H9 (cell line): ENCODE measurements at regions not wholly inside any gene's neighbourhood (a gene's known extent, or its start where the extent isn't known, plus 50 kb on each side); places are given as distances from the start of the nearest gene placed in this dataset.

Experiments used
- DNase-seq: peaks from one replicate; pipeline ENCODE4 v3.0.0-alpha.2; 2017
- H2AFZ ChIP-seq: one replicate; pipeline ENCODE4 v1.6.1; 2013; ENCODE audit warnings: mild to moderate bottlenecking, low read length, control low read depth, moderate library complexity
- H2AK5ac ChIP-seq: 2 replicates; pipeline ENCODE4 v1.6.1; 2013; ENCODE audit warnings: low read length, control low read depth, mixed read lengths; ENCODE audit not compliant: insufficient read length
- H2BK120ac ChIP-seq: one replicate; pipeline ENCODE4 v1.6.1; 2013; ENCODE audit warnings: low read depth, mild to moderate bottlenecking, low read length, control low read depth, inconsistent platforms; ENCODE audit not compliant: poor library complexity, severe bottlenecking
- H2BK12ac ChIP-seq: 2 replicates; pipeline ENCODE4 v1.6.1; 2013; ENCODE audit warnings: low read length, control low read depth, mixed read lengths, low read depth; ENCODE audit not compliant: insufficient read length
- H2BK15ac ChIP-seq: 2 replicates; pipeline ENCODE4 v1.6.1; 2013; ENCODE audit warnings: low read depth, low read length, control low read depth
- H2BK20ac ChIP-seq: one replicate; pipeline ENCODE4 v1.6.1; 2013; ENCODE audit warnings: low read depth, mild to moderate bottlenecking, low read length, control low read depth, inconsistent platforms; ENCODE audit not compliant: poor library complexity, severe bottlenecking
- H2BK5ac ChIP-seq: 2 replicates; pipeline ENCODE4 v1.6.1; 2013; ENCODE audit warnings: low read length, control low read depth, mixed read lengths; ENCODE audit not compliant: insufficient read length
- H3K14ac ChIP-seq: 2 replicates; pipeline ENCODE4 v1.6.1; 2013; ENCODE audit warnings: low read length, control low read depth; ENCODE audit not compliant: insufficient read depth
- H3K18ac ChIP-seq: 2 replicates; pipeline ENCODE4 v1.6.1; 2013; ENCODE audit warnings: low read depth, mild to moderate bottlenecking, mixed read lengths, low read length, control low read depth; ENCODE audit not compliant: insufficient read length
- H3K23ac ChIP-seq: 2 replicates; pipeline ENCODE4 v1.6.1; 2013; ENCODE audit warnings: low read length, control low read depth, mixed read lengths, low read depth; ENCODE audit not compliant: insufficient read length
- H3K23me2 ChIP-seq: 2 replicates; pipeline ENCODE4 v1.6.1; 2013; ENCODE audit warnings: low read depth, mild to moderate bottlenecking, mixed read lengths, low read length, control low read depth; ENCODE audit not compliant: insufficient read length, poor library complexity, severe bottlenecking
- H3K27ac ChIP-seq: 2 replicates; pipeline ENCODE4 v1.5.1; 2013; ENCODE audit warnings: low read length, control low read depth, mixed read lengths, low read depth; ENCODE audit not compliant: insufficient read length
- H3K27me3 ChIP-seq: 2 replicates; pipeline ENCODE4 v1.6.1; 2013; ENCODE audit warnings: low read length, control low read depth, inconsistent platforms; ENCODE audit not compliant: insufficient read depth
- H3K4ac ChIP-seq: 2 replicates; pipeline ENCODE4 v1.6.1; 2013; ENCODE audit warnings: low read depth, mild to moderate bottlenecking, control low read depth, inconsistent platforms, low read length, moderate library complexity
- H3K4me1 ChIP-seq: 2 replicates; pipeline ENCODE4 v1.6.1; 2013; ENCODE audit warnings: low read length, control low read depth, inconsistent platforms; ENCODE audit not compliant: insufficient read depth
- H3K4me2 ChIP-seq: 2 replicates; pipeline ENCODE4 v1.6.1; 2013; ENCODE audit warnings: low read length, control low read depth, mixed read lengths; ENCODE audit not compliant: insufficient read length, insufficient read depth
- H3K56ac ChIP-seq: 2 replicates; pipeline ENCODE4 v1.6.1; 2013; ENCODE audit warnings: low read depth, mild to moderate bottlenecking, mixed read lengths, low read length, control low read depth; ENCODE audit not compliant: insufficient read length
- H3K79me1 ChIP-seq: 2 replicates; pipeline ENCODE4 v1.6.1; 2013; ENCODE audit warnings: low read depth, mild to moderate bottlenecking, moderate library complexity, low read length, control low read depth, inconsistent platforms; ENCODE audit not compliant: insufficient read depth, poor library complexity, severe bottlenecking
- H3K79me2 ChIP-seq: 2 replicates; pipeline ENCODE4 v1.6.1; 2013; ENCODE audit warnings: low read length, control low read depth, inconsistent platforms; ENCODE audit not compliant: insufficient read depth
- H3K9ac ChIP-seq: 2 replicates; pipeline ENCODE4 v1.6.1; 2013; ENCODE audit warnings: low read length, control low read depth, mixed read lengths; ENCODE audit not compliant: insufficient read length; ENCODE audit errors: extremely low read depth
- H3K9me3 ChIP-seq: one replicate; pipeline ENCODE4 v1.6.1; 2013; ENCODE audit warnings: low read depth, low read length, inconsistent platforms; ENCODE audit not compliant: control insufficient read depth
- H3T11ph ChIP-seq: one replicate; pipeline ENCODE4 v1.6.1; 2013; ENCODE audit warnings: mild to moderate bottlenecking, low read length, control low read depth, inconsistent platforms
- H4K20me1 ChIP-seq: one replicate; pipeline ENCODE4 v1.6.1; 2013; ENCODE audit not compliant: control insufficient read depth, insufficient read length, insufficient read depth
- H4K5ac ChIP-seq: 2 replicates; pipeline ENCODE4 v1.6.1; 2013; ENCODE audit warnings: low read depth, mild to moderate bottlenecking, mixed read lengths, low read length, control low read depth; ENCODE audit not compliant: insufficient read length
- H4K8ac ChIP-seq: replicated peaks from 2 replicates; pipeline ENCODE4 v1.6.1; 2013; ENCODE audit warnings: low read length, control low read depth, mixed read lengths, low read depth; ENCODE audit not compliant: insufficient read length
- H4K91ac ChIP-seq: 2 replicates; pipeline ENCODE4 v1.6.1; 2013; ENCODE audit warnings: low read depth, mild to moderate bottlenecking, moderate library complexity, mixed read lengths, low read length, control low read depth; ENCODE audit not compliant: insufficient read length
- H3K27ac Mint-ChIP-seq, 3 experiments: 2 replicates in 2 of 3; 3 replicates in 1 of 3; pipeline ENCODE4 v1.8.0; 2020 to 2021; ENCODE audit warnings: mixed read lengths in 3 of 3, mild to moderate bottlenecking in 1 of 3, moderate library complexity in 1 of 3
- H3K27me3 Mint-ChIP-seq: 2 replicates; pipeline ENCODE4 v1.8.0; 2021; ENCODE audit warnings: low read depth, mild to moderate bottlenecking, moderate library complexity, mixed read lengths
- H3K36me3 Mint-ChIP-seq, 3 experiments: 2 replicates in 2 of 3; 3 replicates in 1 of 3; pipeline ENCODE4 v1.8.0; 2020 to 2021; ENCODE audit warnings: low read depth in 3 of 3, mixed read lengths in 3 of 3; ENCODE audit not compliant: insufficient read depth in 1 of 3
- H3K4me1 Mint-ChIP-seq, 2 experiments: 2 replicates each; pipeline ENCODE4 v1.8.0; 2020; ENCODE audit warnings: mixed read lengths in 2 of 2
- H3K4me3 Mint-ChIP-seq, 2 experiments: 2 replicates in 1 of 2; 3 replicates in 1 of 2; pipeline ENCODE4 v1.8.0; 2020 to 2021; ENCODE audit warnings: mild to moderate bottlenecking in 2 of 2, mixed read lengths in 2 of 2, moderate library complexity in 1 of 2
- H3K9me3 Mint-ChIP-seq, 2 experiments: 2 replicates in 1 of 2; 3 replicates in 1 of 2; pipeline ENCODE4 v1.8.0; 2020; ENCODE audit warnings: mild to moderate bottlenecking in 2 of 2, mixed read lengths in 2 of 2, moderate library complexity in 1 of 2
- CTCF ChIP-seq: fragments of 200-600 bp; sonication (generic); conservative IDR thresholded peaks from 3 replicates; pipeline ENCODE4 v1.8.0; 2021; ENCODE audit warnings: antibody characterized with exemption, mild to moderate bottlenecking
- WGBS: extraction: QIAGEN DNeasy Blood & Tissue Kit; methylation state at CpG from one replicate; pipeline ENCODE4 v1.1.7; 2013; ENCODE audit warnings: missing lambda C conversion rate, low lambda C conversion rate, mixed read lengths; ENCODE audit not compliant: insufficient read length; ENCODE audit errors: extremely low coverage; 5-methylcytosine and 5-hydroxymethylcytosine counted together

- Histone ChIP-seq H3K79me2 (no peaks in the 10 kb centered on the region), H4K8ac (no peak overlapping the region), H2BK15ac (no peak overlapping the region), H3K14ac (no peak overlapping the region), H3K18ac (no peak overlapping the region), H3K56ac (no peak overlapping the region), H3K4me1 (no peaks in the 10 kb centered on the region; the same call in 1 of the 2 replicates), H3K23me2 (no peaks in the 10 kb centered on the region), H4K20me1 (no peaks in the 10 kb centered on the region), H3K79me1 (no peaks in the 10 kb centered on the region), H4K5ac (no peak overlapping the region), H4K91ac (no peak overlapping the region), H3K23ac (no peak overlapping the region), H3K9me3 (no peaks in the 10 kb centered on the region), H2BK12ac (no peak overlapping the region), H2AK5ac (no peak overlapping the region), H2AFZ (no peak overlapping the region), H3K27ac (no peak overlapping the region), H2BK5ac (no peak overlapping the region), H3K9ac (no peak overlapping the region), H3K4ac (no peak overlapping the region), H2BK120ac (no peak overlapping the region), H3K27me3 (no peaks in the 10 kb centered on the region), H2BK20ac (no peak overlapping the region), H3K4me2 (no peak overlapping the region), H3T11ph (no peak overlapping the region)
- Mint-ChIP-seq H3K27ac (no peak overlapping the region), H3K4me1 (0 out of 4 replicates have a peak, but pooled peaks cover 1% of the 10 kb centered on the region in 2 experiments), H3K27me3 (no peaks in the 10 kb centered on the region), H3K4me3 (no peak overlapping the region), H3K9me3 (no peaks in the 10 kb centered on the region), H3K36me3 (no peaks in the 10 kb centered on the region)
- WGBS: no CpG with 5 or more reads among the region's 4 CpGs
- TF ChIP-seq CTCF: no peak
- no peak for DNase-seq
Observed at GRCh38 chr4:28744066-28744465, 1883.4 kb downstream of the STIM2 start.
